Stomach smooth muscle (tissue), 2 donors: ENCODE measurements at regions not wholly inside any gene's neighbourhood (a gene's known extent, or its start where the extent isn't known, plus 50 kb on each side); places are given as distances from the start of the nearest gene placed in this dataset.

Experiments
- H3K27ac ChIP-seq: one replicate; pipeline ENCODE4 v1.7.0; 2013; ENCODE audit warnings: mild to moderate bottlenecking, low read length, inconsistent platforms
- H3K27me3 ChIP-seq, 2 donors: one replicate each; pipeline ENCODE4 v1.7.0; 2013; ENCODE audit warnings: low read length in 2 of 2; ENCODE audit not compliant: insufficient read depth in 2 of 2, control insufficient read depth in 1 of 2
- H3K36me3 ChIP-seq, 2 donors: one replicate each; pipeline ENCODE4 v1.7.0; 2013; ENCODE audit warnings: low read length in 2 of 2; ENCODE audit not compliant: control insufficient read depth in 2 of 2, insufficient read depth in 2 of 2
- H3K4me1 ChIP-seq: one replicate; pipeline ENCODE4 v1.7.0; 2013; ENCODE audit warnings: low read length; ENCODE audit not compliant: control insufficient read depth, insufficient read depth
- H3K4me3 ChIP-seq, 2 donors: one replicate each; pipeline ENCODE4 v1.7.0; 2013; ENCODE audit warnings: low read length in 2 of 2
- H3K9ac ChIP-seq, 2 donors: one replicate each; pipeline ENCODE4 v1.7.0; 2013; ENCODE audit warnings: low read length in 2 of 2, mild to moderate bottlenecking in 1 of 2
- H3K9me3 ChIP-seq, 2 donors: one replicate each; pipeline ENCODE4 v1.7.0; 2013; ENCODE audit warnings: low read length in 2 of 2; ENCODE audit not compliant: control insufficient read depth in 2 of 2
- donor health status: healthy.
- donor health status: Pancreatic carcinoma.

DNA sequence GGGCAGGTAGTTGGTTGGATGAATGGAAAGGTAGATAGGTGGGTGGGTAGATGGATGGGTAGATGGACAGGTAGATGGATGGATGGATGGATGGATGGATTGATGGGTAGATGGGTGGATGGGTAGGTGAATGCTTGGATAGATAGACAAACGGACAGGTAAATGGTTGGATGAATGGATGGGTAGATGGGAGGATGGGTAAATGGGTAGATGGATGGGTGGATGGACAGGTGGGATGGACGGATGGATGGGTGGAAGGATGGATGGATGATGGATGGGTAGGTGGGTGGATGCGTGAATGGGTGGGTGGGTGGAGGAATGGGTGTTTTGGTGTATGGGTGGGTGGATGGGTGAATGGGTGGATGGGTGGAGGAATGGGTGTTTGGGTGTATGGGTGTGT, 50.1 kb upstream of the ASAP2 start:
- Histone ChIP-seq H3K9me3 (no peaks in the 10 kb centered on the region), H3K36me3 (no peaks in the 10 kb centered on the region), H3K27me3 (no peaks in the 10 kb centered on the region), H3K27ac (no peak overlapping the region), H3K4me1 (no peaks in the 10 kb centered on the region), H3K4me3 (no peak overlapping the region), H3K9ac (no peak overlapping the region)

DNA sequence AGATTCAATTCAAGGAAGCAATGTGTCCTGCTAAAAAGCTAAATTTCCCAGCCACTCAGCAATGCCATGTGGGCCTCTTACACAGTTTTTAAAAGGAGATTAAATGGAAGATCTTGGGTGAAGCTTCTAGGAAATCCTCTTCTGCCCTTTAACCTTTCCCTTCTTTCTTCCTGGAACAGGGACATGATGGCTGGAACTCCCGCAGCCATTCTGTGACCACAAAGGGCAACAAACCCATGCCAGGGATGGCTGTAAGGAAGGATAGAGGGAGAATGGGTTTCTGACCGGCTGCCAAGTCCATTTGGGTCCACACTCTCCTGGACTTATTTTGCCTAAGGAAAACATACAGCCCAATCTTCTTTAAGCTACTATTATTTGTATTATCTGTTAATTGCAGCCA, 52.6 kb upstream of the ASAP2 start:
- Histone ChIP-seq H3K9ac (no peak overlapping the region), H3K36me3 (no peaks in the 10 kb centered on the region), H3K4me3 (no peak overlapping the region), H3K4me1 (no peaks in the 10 kb centered on the region), H3K27ac (no peak overlapping the region), H3K9me3 (no peaks in the 10 kb centered on the region), H3K27me3 (no peaks in the 10 kb centered on the region)

DNA sequence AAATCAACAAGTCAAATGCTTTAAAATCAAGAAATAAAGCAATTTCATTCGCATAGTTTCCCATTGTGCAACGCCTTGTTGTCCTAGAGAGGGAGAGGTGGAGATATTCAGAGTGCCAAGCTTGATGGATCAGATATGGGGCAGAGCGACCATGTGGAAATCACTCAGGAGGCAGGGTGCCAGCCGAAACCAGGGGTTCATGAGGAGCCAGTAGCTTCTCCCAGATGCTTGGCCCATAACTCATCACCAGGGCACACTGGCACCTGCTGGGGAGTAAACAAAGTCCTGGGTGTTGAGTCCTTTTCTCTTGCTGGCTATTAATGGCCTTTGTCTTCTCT, 53.0 kb upstream of the ASAP2 start:
- Histone ChIP-seq H3K4me3 (no peak overlapping the region), H3K27me3 (no peaks in the 10 kb centered on the region), H3K36me3 (no peaks in the 10 kb centered on the region), H3K9me3 (no peaks in the 10 kb centered on the region), H3K27ac (no peak overlapping the region), H3K9ac (no peak overlapping the region), H3K4me1 (no peaks in the 10 kb centered on the region)

DNA sequence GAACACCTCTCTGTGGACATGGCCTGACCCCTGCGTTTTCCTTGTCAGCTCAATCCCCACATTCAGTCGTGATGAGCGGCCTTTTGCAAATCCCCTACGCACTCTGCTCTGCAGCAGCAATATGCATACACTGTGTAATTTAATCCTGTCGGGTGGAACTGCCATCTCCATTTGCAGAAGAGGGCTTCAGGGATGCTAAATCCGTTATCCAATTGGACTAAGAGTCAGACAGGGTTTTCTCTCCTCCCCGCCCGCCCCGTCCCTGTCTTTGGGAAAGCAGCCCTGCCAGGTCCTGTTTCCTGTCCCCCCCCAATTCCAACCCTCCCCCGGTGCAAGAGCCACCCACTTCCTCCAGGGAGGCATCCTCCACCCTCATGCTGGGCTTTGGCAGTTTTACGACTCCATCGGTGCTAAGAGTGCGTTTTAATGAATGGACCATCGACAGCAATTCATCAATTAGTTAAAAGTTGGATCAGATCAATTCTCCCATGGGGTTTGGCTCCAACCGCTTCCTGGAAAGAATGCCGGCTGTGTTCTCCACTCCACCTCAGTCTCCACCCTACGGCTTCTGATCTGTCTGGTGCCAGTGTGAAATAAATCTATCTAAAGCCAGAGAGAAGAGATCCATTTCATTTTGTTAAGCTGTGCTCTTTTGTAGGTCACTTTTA, 53.5 kb upstream of the ASAP2 start:
- Histone ChIP-seq H3K27ac (no peak overlapping the region), H3K4me3 (no peak overlapping the region), H3K9ac (no peak overlapping the region), H3K27me3 (no peaks in the 10 kb centered on the region), H3K4me1 (no peaks in the 10 kb centered on the region), H3K36me3 (no peaks in the 10 kb centered on the region), H3K9me3 (no peaks in the 10 kb centered on the region)

DNA sequence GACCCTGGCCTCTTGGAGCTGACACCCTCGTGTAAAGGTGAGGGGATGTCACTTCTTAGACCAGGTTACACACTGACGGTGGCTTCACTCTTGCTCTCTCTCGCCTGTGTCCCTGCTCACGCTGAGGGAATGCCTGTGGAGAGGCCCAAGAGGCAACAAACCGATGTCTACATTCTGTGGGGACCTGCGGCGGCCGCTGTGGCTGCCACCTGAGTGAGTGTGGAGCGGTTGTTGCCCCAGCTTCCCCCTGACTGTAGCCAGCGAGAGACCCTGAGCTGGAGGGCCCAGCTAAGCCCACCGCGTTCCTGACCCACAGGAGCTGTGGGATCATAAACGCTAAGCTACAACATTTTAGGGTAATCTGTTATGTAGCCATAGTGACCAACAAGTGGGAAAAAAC, 55.7 kb upstream of the ASAP2 start:
- Histone ChIP-seq H3K27ac (no peak overlapping the region), H3K9me3 (no peaks in the 10 kb centered on the region), H3K9ac (no peak overlapping the region), H3K36me3 (no peaks in the 10 kb centered on the region), H3K27me3 (no peaks in the 10 kb centered on the region), H3K4me1 (no peaks in the 10 kb centered on the region), H3K4me3 (no peak overlapping the region)

DNA sequence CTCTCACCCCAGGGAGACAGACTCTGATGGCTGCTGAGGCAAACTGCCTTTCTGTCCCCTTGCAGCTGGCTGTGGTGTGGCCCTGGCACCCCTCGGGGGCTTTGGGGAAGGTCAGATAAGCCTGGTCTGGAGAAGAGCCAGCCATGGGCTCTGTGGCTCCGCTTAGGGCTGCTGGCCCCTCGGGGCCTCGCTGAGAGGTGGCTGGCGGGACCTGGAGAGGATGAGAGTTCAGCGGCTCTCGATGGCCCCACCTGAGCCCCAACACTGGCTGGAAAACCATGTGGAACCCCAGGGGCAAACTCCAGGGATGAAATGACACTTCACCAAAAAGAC, 56.1 kb upstream of the ASAP2 start:
- no peak overlapping the region for H3K4me3 ChIP-seq
- H3K4me1 ChIP-seq = no peaks in the 10 kb centered on the region
- H3K36me3 ChIP-seq = no peaks in the 10 kb centered on the region
- H3K27me3 ChIP-seq = no peaks in the 10 kb centered on the region
- H3K9ac ChIP-seq = no peak overlapping the region
- H3K9me3 ChIP-seq = no peaks in the 10 kb centered on the region
- H3K27ac ChIP-seq = no peak overlapping the region

DNA sequence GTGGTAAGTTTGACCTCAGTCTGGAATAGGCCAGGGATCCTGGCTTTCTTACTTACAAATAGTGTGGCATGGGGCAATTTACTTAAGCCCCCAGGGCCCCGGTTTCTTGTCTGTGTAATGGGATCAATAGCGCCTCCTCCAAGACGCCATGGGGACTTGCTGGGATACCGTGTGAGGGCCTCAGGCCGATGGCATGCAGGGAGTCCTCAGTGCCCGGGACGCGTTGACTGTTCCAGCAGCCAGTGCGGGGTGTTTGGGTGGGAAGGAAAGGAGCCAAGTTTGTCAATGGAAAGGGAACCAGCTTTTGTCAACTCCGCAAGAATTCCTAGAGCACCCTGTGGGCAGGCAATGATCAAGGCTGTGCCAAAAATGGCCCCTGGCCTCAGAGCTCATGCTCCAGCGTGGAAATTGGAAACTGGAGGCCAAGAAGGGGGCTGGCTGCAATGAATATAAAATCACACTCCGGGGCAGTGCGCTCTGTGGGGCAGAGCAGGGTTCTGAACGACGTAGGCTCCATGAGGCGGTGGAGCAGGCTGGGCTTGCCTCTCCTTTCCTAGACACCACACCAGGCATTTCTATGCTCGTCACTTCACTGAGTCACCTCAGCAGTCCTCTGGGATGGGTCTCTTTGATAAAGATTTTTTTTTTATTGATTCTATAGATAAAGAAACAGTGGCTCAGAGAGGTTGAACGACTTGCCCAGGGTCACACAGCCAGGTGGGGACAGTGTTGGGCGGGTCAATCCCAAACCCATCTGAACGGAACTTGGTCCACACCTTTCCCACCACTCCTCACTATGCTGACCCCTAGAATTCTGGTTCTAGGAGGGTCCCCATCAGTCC, 56.7 kb upstream of the ASAP2 start:
- H3K9ac ChIP-seq = no peak overlapping the region
- H3K27ac ChIP-seq = no peak overlapping the region
- no peak overlapping the region for H3K4me3 ChIP-seq
- H3K4me1 ChIP-seq = no peaks in the 10 kb centered on the region
- H3K9me3 ChIP-seq = no peaks in the 10 kb centered on the region
- H3K27me3 ChIP-seq = no peaks in the 10 kb centered on the region
- no peaks in the 10 kb centered on the region for H3K36me3 ChIP-seq

DNA sequence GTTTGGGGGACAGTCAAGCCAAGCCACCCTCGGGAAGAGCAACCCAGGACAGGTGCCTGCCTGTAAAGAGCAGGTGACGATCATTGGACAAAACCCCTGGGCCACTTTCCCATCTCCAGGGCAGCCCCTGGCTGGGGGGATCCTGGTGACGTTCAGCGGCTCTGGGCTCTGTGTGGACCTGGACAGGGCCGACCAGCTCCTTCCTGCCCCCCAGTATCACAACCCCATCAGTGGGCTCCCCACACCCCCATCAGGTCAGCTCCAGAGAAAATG, 57.3 kb upstream of the ASAP2 start:
- H3K4me3 ChIP-seq = no peak overlapping the region
- H3K36me3 ChIP-seq = no peaks in the 10 kb centered on the region
- H3K4me1 ChIP-seq = no peaks in the 10 kb centered on the region

DNA sequence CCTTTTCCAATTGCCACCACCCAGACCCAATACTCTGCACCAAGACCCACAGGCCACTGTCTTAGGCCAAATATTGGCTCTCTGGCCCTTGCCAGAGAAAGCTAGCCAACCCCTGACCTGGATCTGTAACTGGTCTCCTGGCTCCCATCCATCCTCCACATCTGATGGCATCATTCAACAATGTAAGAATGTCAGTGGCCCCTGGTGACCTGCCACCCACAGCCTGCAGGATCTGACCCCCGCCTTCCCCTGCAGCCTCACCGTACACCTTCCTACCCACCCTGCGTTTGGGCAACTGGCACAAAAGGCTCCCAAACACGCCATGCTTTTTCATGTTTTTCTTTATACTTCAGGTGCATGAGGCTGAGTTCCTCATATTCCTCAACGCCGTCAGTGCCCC, 60.0 kb upstream of the ASAP2 start:
- Histone ChIP-seq H3K4me3 (no peak overlapping the region), H3K36me3 (no peaks in the 10 kb centered on the region), H3K9ac (no peak overlapping the region), H3K27ac (no peak overlapping the region), H3K4me1 (peaks cover 16% of the 10 kb centered on the region), H3K9me3 (no peaks in the 10 kb centered on the region), H3K27me3 (no peaks in the 10 kb centered on the region)

More for the DNA sequence above, 57.3 kb upstream of the ASAP2 start:
- Histone ChIP-seq H3K9me3 (no peaks in the 10 kb centered on the region), H3K27ac (no peak overlapping the region), H3K9ac (no peak overlapping the region), H3K27me3 (no peaks in the 10 kb centered on the region)

DNA sequence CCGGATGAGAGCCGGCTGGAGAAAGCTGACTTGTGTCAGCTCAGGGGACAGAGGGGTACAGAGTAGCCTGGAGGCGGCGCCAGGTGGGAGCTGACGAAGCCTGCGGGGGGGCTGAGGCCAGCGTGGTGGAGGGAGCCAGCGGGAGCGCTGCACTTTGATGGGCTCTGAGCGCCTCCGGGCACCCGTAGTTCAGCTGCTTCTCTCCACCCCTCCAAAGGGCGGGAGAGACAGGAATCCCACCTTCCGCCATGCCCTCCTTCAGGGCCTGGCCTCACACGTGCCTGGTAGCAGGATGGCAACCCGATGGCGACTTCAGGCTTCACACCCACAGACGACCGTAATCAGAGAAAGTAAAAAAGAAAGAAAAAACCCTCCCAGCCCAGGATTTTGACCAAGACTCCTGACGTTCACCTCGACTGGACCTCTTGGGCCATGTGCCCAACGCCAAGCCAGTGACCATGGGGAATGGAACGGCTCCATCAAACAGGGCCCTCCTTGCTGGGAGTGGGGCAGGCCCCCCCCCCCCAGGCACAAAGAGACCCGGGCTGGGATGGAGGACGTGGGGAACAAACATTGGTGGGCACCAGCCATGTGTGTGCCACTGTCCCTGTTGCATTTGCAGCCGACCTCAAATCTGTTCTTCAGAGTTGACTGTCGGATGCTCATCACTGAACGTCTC, 60.7 kb upstream of the ASAP2 start:
- Histone ChIP-seq H3K9me3 (no peaks in the 10 kb centered on the region), H3K27me3 (no peaks in the 10 kb centered on the region), H3K27ac (no peak overlapping the region), H3K4me3 (no peak overlapping the region), H3K4me1 (peaks cover 16% of the 10 kb centered on the region), H3K9ac (no peak overlapping the region), H3K36me3 (no peaks in the 10 kb centered on the region)

DNA sequence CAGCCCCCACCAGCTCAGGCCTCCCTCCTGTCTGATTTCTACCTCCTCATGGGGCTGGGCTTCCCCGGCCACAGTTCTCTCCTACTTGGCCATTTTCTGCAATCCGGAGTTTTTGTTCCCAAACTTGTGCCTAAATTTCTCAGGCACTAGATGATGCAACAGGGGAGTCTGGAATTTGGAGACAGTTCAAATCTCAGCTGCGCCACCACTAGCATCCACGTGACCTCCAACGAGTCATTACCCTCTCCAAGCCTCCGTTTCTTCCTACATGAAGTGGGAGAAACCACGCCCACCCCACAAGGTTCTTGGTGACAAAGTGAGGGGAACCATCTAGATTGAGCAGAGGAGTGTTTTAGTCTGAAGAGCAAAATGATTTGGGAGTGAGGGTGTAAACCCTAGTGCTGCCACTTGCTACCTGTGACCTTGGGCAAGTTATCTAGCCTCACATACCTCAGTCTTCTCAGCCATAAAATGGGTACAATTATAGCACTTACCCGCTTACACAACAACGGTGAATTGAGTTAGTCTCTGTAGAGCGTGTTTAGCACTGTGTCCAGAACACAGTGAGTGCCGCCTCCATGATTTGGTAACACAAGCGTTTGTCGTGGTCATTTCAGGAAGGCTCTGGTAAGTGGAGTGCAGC, 61.4 kb upstream of the ASAP2 start:
- H3K27me3 ChIP-seq = no peaks in the 10 kb centered on the region
- H3K9me3 ChIP-seq = no peaks in the 10 kb centered on the region
- no peaks in the 10 kb centered on the region for H3K36me3 ChIP-seq
- H3K27ac ChIP-seq = no peak overlapping the region
- H3K4me3 ChIP-seq = no peak overlapping the region
- H3K4me1 ChIP-seq = peaks cover 16% of the 10 kb centered on the region
- no peak overlapping the region for H3K9ac ChIP-seq
